CD4-positive, alpha-beta T cell (primary cell): ENCODE measurements at regions not wholly inside any gene's neighbourhood (a gene's known extent, or its start where the extent isn't known, plus 50 kb on each side); places are given as distances from the start of the nearest gene placed in this dataset.

Experiments
- ATAC-seq: fragments of 200-7000 bp; cut with Tn5 transposase; one replicate; pipeline ENCODE4 v1.10.0; 2022; ENCODE audit warnings: mild to moderate bottlenecking; ENCODE audit not compliant: poor library complexity
- CTCF ChIA-PET: fragments of 350-600 bp; sonication (Branson Sonifier 250); formaldehyde crosslinking; loops from one replicate; lab custom pipeline; 2021; ENCODE audit warnings: antibody characterized with exemption, inconsistent platforms; lab: Charles Lee
- POLR2A ChIA-PET: fragments of 350-600 bp; sonication (Branson Sonifier 250); formaldehyde crosslinking; loops from one replicate; lab custom pipeline; 2021; ENCODE audit warnings: antibody characterized with exemption, inconsistent platforms; lab: Charles Lee
- DNase-seq, 14 experiments: peaks; one replicate each; pipeline ENCODE4 v3.0.0-alpha.2; 2013 to 2020; ENCODE audit warnings: mixed read lengths in 2 of 14
- H3K27ac ChIP-seq, 2 donors: one replicate each; pipeline versions ENCODE4 v1.5.1 to v1.7.0; 2013; ENCODE audit warnings: low read length in 2 of 2, low read depth in 1 of 2, mild to moderate bottlenecking in 1 of 2
- H3K27me3 ChIP-seq, 2 experiments: 1 replicate in 1 of 2; 2 replicates in 1 of 2; pipeline versions ENCODE4 v1.6.1 to v1.7.0; 2013; ENCODE audit warnings: low read length in 2 of 2, control low read depth in 1 of 2, mild to moderate bottlenecking in 1 of 2, moderate library complexity in 1 of 2; ENCODE audit not compliant: insufficient read depth in 2 of 2, control insufficient read depth in 1 of 2
- H3K36me3 ChIP-seq: one replicate; pipeline ENCODE4 v1.6.1; 2013; ENCODE audit warnings: low read length, control low read depth; ENCODE audit not compliant: insufficient read depth
- H3K4me1 ChIP-seq: one replicate; pipeline ENCODE4 v1.6.1; 2013; ENCODE audit warnings: low read length, control low read depth; ENCODE audit not compliant: insufficient read depth
- H3K4me3 ChIP-seq: one replicate; pipeline ENCODE4 v1.5.1; 2013; ENCODE audit warnings: mild to moderate bottlenecking, low read length, moderate library complexity
- H3K9me3 ChIP-seq, 2 experiments: 1 replicate in 1 of 2; 2 replicates in 1 of 2; pipeline versions ENCODE4 v1.6.1 to v1.7.0; 2013; ENCODE audit warnings: low read length in 2 of 2, mild to moderate bottlenecking in 2 of 2, control low read depth in 1 of 2, moderate library complexity in 1 of 2; ENCODE audit not compliant: control insufficient read depth in 1 of 2, insufficient read depth in 1 of 2
- H3K27ac Mint-ChIP-seq: one replicate; pipeline ENCODE4 v1.8.0; 2020; ENCODE audit warnings: mixed read lengths
- H3K27me3 Mint-ChIP-seq: one replicate; pipeline ENCODE4 v1.8.0; 2021; ENCODE audit warnings: mixed read lengths
- H3K36me3 Mint-ChIP-seq: one replicate; pipeline ENCODE4 v1.8.0; 2021; ENCODE audit warnings: low read depth, mixed read lengths
- H3K4me1 Mint-ChIP-seq: one replicate; pipeline ENCODE4 v1.8.0; 2021; ENCODE audit warnings: low read depth, mixed read lengths
- H3K4me3 Mint-ChIP-seq: one replicate; pipeline ENCODE4 v1.8.0; 2020; ENCODE audit warnings: mild to moderate bottlenecking, mixed read lengths
- H3K9me3 Mint-ChIP-seq: one replicate; pipeline ENCODE4 v1.8.0; 2020; ENCODE audit warnings: mixed read lengths
- intact Hi-C, 2 experiments: fragments of 100-400 bp; cut with DNase I in 1 of 2; cut with micrococcal nuclease in 1 of 2; formaldehyde crosslinking; loops; one replicate each; pipeline versions ENCODE4 v1.15.1 to v1.9.0; 2023 to 2025; cut with DNase I, micrococcal nuclease
- TF ChIP-seq, protein P1 (sequence below): fragments of 200-600 bp; IDR thresholded peaks from one replicate; pipeline ENCODE4 v1.8.0; 2022; ENCODE audit warnings: antibody characterized with exemption, mild to moderate bottlenecking

DNA sequence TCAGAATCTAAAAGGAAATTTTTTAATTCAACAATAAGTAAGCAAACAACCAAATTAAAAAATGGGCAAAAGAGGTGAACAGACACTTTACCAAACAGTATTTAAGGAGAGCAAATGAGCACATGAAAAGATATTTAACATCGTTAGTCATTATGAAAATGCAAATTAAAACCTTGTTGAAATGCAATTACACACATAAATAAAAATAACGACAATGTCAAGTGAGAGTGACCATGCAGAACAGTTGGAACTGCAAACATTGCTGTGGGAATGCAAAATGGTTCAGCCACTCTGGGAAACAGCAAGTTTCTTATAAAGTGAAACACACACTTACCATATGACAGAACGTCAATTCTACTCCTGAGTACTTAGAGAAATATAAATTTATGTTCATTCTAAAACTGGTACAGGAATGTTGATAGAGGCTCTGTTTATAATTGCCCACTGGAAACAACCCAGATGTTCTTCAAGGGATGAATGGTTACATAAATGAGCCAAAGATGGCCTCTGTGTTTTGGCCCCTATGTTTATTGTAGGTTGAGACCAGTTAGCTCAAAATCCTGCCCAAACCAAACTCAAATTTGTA lies 678.1 kb downstream of the UQCRFS1 start:
- intact Hi-C loops = no loop called here
- Mint-ChIP-seq H3K27ac (no peak overlapping the region), H3K4me3 (no peak overlapping the region), H3K27me3 (no peaks in the 10 kb centered on the region), H3K9me3 (peaks cover 11% of the 10 kb centered on the region), H3K4me1 (no peaks in the 10 kb centered on the region), H3K36me3 (no peaks in the 10 kb centered on the region)
- Histone ChIP-seq H3K27me3 (no peaks in the 10 kb centered on the region), H3K27ac (no peak overlapping the region), H3K4me3 (no peak overlapping the region), H3K4me1 (no peaks in the 10 kb centered on the region), H3K36me3 (no peaks in the 10 kb centered on the region), H3K9me3 (peaks cover 4 to 23% of the 10 kb centered on the region in 2 experiments)
- ATAC-seq (no peak), DNase-seq (no peak)
- TF ChIP-seq, protein P1, sequence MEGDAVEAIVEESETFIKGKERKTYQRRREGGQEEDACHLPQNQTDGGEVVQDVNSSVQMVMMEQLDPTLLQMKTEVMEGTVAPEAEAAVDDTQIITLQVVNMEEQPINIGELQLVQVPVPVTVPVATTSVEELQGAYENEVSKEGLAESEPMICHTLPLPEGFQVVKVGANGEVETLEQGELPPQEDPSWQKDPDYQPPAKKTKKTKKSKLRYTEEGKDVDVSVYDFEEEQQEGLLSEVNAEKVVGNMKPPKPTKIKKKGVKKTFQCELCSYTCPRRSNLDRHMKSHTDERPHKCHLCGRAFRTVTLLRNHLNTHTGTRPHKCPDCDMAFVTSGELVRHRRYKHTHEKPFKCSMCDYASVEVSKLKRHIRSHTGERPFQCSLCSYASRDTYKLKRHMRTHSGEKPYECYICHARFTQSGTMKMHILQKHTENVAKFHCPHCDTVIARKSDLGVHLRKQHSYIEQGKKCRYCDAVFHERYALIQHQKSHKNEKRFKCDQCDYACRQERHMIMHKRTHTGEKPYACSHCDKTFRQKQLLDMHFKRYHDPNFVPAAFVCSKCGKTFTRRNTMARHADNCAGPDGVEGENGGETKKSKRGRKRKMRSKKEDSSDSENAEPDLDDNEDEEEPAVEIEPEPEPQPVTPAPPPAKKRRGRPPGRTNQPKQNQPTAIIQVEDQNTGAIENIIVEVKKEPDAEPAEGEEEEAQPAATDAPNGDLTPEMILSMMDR = no peak
- ChIA-PET POLR2A (no interaction called here), CTCF (interaction anchor here (0.8 kb wide), 1 partner anchor 56 kb away, joined by 3 read pairs; no protein-coding TSS in a partner anchor)

- DNase-seq = no peak
- TF ChIP-seq, protein P1 = no peak
- intact Hi-C loops = no loop called here
- no peak overlapping the region for H3K4me3 ChIP-seq
- Mint-ChIP-seq H3K4me3 (no peak overlapping the region), H3K27ac (no peak overlapping the region), H3K4me1 (no peaks in the 10 kb centered on the region), H3K27me3 (no peaks in the 10 kb centered on the region), H3K9me3 (peaks cover 7% of the 10 kb centered on the region), H3K36me3 (no peaks in the 10 kb centered on the region)
- no peaks in the 10 kb centered on the region for H3K27me3 ChIP-seq
- ChIA-PET CTCF (no interaction called here), POLR2A (no interaction called here)
- no peaks in the 10 kb centered on the region for H3K4me1 ChIP-seq
- no peak overlapping the region for H3K27ac ChIP-seq
- ATAC-seq = no peak
- H3K9me3 ChIP-seq = peaks cover 4 to 20% of the 10 kb centered on the region in 2 experiments
- no peaks in the 10 kb centered on the region for H3K36me3 ChIP-seq
Observed at GRCh38 chr19:28532765-28533341, 680.1 kb downstream of the UQCRFS1 start.

DNA sequence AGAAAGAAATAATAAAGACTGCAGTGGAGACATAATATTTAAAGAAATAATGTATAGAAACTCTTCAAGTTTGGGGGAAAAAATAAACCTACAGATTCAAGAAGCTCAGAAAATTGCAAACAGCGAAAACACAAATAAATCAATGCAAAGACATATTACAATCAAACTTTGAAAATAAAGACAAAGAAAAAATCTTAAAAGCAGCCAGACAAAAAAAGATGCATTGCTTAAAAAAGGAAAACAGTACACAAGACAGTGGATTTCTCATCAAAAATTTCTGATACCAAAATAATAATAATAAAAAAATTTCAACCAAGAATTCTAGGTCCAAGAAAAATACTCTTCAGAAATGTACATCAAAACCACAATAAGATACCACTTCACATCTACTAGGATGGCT lies 681.0 kb downstream of the UQCRFS1 start:
- no peaks in the 10 kb centered on the region for H3K36me3 ChIP-seq
- no peaks in the 10 kb centered on the region for H3K27me3 ChIP-seq
- ChIA-PET CTCF (no interaction called here), POLR2A (no interaction called here)
- Mint-ChIP-seq H3K36me3 (no peaks in the 10 kb centered on the region), H3K4me3 (no peak overlapping the region), H3K27ac (no peak overlapping the region), H3K9me3 (peaks cover 7% of the 10 kb centered on the region), H3K27me3 (no peaks in the 10 kb centered on the region), H3K4me1 (no peaks in the 10 kb centered on the region)
- peaks cover 4 to 11% of the 10 kb centered on the region in 2 experiments for H3K9me3 ChIP-seq
- TF ChIP-seq, protein P1 = no peak
- no peak overlapping the region for H3K4me3 ChIP-seq
- H3K27ac ChIP-seq = no peak overlapping the region
- intact Hi-C loops = no loop called here
- H3K4me1 ChIP-seq = no peaks in the 10 kb centered on the region
- no peak for ATAC-seq
- DNase-seq = no peak
